CD14-positive monocyte (primary cell): ENCODE measurements at regions not wholly inside any gene's neighbourhood (a gene's known extent, or its start where the extent isn't known, plus 50 kb on each side); places are given as distances from the start of the nearest gene placed in this dataset.
"Not testable (repeated sequence)": the region's sequence is repeated elsewhere in the genome, so short reads cannot be mapped to it uniquely, and the experiment has no call there.

Experiments used
- DNase-seq, 3 donors: peaks; one replicate each; pipeline ENCODE4 v3.0.0-alpha.2; 2011 to 2022
- H2AFZ ChIP-seq: 2 replicates; pipeline ENCODE4 v1.6.0; 2012; ENCODE audit warnings: mild to moderate bottlenecking, low read depth, low read length, inconsistent platforms; ENCODE audit not compliant: insufficient read depth, poor library complexity, severe bottlenecking
- H3K27ac ChIP-seq, 2 donors: 1 replicate in 1 of 2; 2 replicates in 1 of 2; pipeline ENCODE4 v1.5.1; 2012 to 2013; ENCODE audit warnings: low read length in 2 of 2, control low read depth in 1 of 2, inconsistent platforms in 1 of 2, low read depth in 1 of 2, mild to moderate bottlenecking in 1 of 2
- H3K27me3 ChIP-seq, 2 donors: one replicate each; pipeline versions ENCODE4 v1.6.0 to v1.6.1; 2011 to 2013; ENCODE audit warnings: low read length in 2 of 2; ENCODE audit not compliant: control insufficient read depth in 2 of 2, insufficient read depth in 2 of 2
- H3K36me3 ChIP-seq, 2 donors: replicated peaks in 1 of 2; 1 replicate in 1 of 2; 2 replicates in 1 of 2; pipeline versions ENCODE4 v1.5.1 to v1.6.1; 2012 to 2013; ENCODE audit warnings: low read length in 2 of 2, control low read depth in 1 of 2, inconsistent platforms in 1 of 2, mild to moderate bottlenecking in 1 of 2; ENCODE audit not compliant: insufficient read depth in 2 of 2, control insufficient read depth in 1 of 2
- H3K4me1 ChIP-seq, 2 donors: 1 replicate in 1 of 2; 2 replicates in 1 of 2; pipeline versions ENCODE4 v1.5.1 to v1.6.1; 2012 to 2013; ENCODE audit warnings: low read length in 2 of 2, control low read depth in 1 of 2, inconsistent platforms in 1 of 2, mild to moderate bottlenecking in 1 of 2, moderate library complexity in 1 of 2; ENCODE audit not compliant: insufficient read depth in 2 of 2, control insufficient read depth in 1 of 2
- H3K4me2 ChIP-seq: replicated peaks from 2 replicates; pipeline ENCODE3; 2012; ENCODE audit warnings: low read length, moderate library complexity, mild to moderate bottlenecking; ENCODE audit not compliant: poor library complexity, severe bottlenecking; ENCODE audit errors: extremely low read depth
- H3K4me3 ChIP-seq, 3 experiments: fragments of 200-600 bp in 1 of 3; sonication (generic) in 1 of 3; replicated peaks in 1 of 3; 1 replicate in 2 of 3; 2 replicates in 1 of 3; pipeline ENCODE4 v1.5.1; 2011 to 2013; ENCODE audit warnings: low read length in 3 of 3, mild to moderate bottlenecking in 3 of 3, control low read depth in 2 of 3, low read depth in 2 of 3, inconsistent platforms in 1 of 3, moderate library complexity in 1 of 3
- H3K79me2 ChIP-seq: 2 replicates; pipeline ENCODE4 v1.6.0; 2012; ENCODE audit warnings: mild to moderate bottlenecking, control low read depth, inconsistent platforms, low read length, moderate library complexity; ENCODE audit not compliant: insufficient read depth
- H3K9ac ChIP-seq: 2 replicates; pipeline ENCODE4 v1.6.0; 2017; ENCODE audit warnings: low read length, mild to moderate bottlenecking; ENCODE audit not compliant: insufficient read depth, poor library complexity, severe bottlenecking
- H3K9me3 ChIP-seq, 2 donors: replicated peaks in 1 of 2; 1 replicate in 1 of 2; 2 replicates in 1 of 2; pipeline versions ENCODE4 v1.5.1 to v1.6.1; 2012 to 2013; ENCODE audit warnings: low read length in 2 of 2, control low read depth in 1 of 2; ENCODE audit not compliant: control insufficient read depth in 1 of 2, insufficient read depth in 1 of 2
- H4K20me1 ChIP-seq: 2 replicates; pipeline ENCODE4 v1.6.0; 2012; ENCODE audit warnings: mild to moderate bottlenecking, low read length, control low read depth, moderate library complexity; ENCODE audit not compliant: insufficient read depth
- H3K27ac Mint-ChIP-seq, 7 donors: one replicate each; pipeline ENCODE4 v1.8.0; 2020; ENCODE audit warnings: mild to moderate bottlenecking in 7 of 7, mixed read lengths in 7 of 7, moderate library complexity in 6 of 7, inconsistent platforms in 2 of 7
- H3K27me3 Mint-ChIP-seq, 3 donors: one replicate each; pipeline ENCODE4 v1.8.0; 2021 to 2022; ENCODE audit warnings: low read depth in 3 of 3, mild to moderate bottlenecking in 3 of 3, mixed read lengths in 3 of 3, moderate library complexity in 3 of 3, inconsistent platforms in 1 of 3
- H3K36me3 Mint-ChIP-seq, 2 donors: one replicate each; pipeline ENCODE4 v1.8.0; 2020; ENCODE audit warnings: mixed read lengths in 2 of 2, inconsistent platforms in 1 of 2, mild to moderate bottlenecking in 1 of 2
- H3K4me1 Mint-ChIP-seq: one replicate; pipeline ENCODE4 v1.8.0; 2020; ENCODE audit warnings: mild to moderate bottlenecking, mixed read lengths
- H3K4me3 Mint-ChIP-seq, 2 donors: one replicate each; pipeline ENCODE4 v1.8.0; 2020; ENCODE audit warnings: mild to moderate bottlenecking in 2 of 2, mixed read lengths in 2 of 2, moderate library complexity in 1 of 2
- H3K9me3 Mint-ChIP-seq, 7 donors: one replicate each; pipeline ENCODE4 v1.8.0; 2020 to 2022; ENCODE audit warnings: mixed read lengths in 7 of 7, mild to moderate bottlenecking in 6 of 7, moderate library complexity in 6 of 7, inconsistent platforms in 2 of 7
- CTCF ChIP-seq: fragments of 200-600 bp; IDR thresholded peaks from one replicate; pipeline ENCODE4 v1.8.0; 2022; ENCODE audit warnings: antibody characterized with exemption, mild to moderate bottlenecking
- WGBS: methylation state at CpG from one replicate; pipeline ENCODE4 v1.1.5; 2013; ENCODE audit warnings: missing lambda C conversion rate; ENCODE audit not compliant: insufficient coverage; 5-methylcytosine and 5-hydroxymethylcytosine counted together
- intact Hi-C, 2 donors: fragments of 100-400 bp; cut with micrococcal nuclease; formaldehyde crosslinking; loops; one replicate each; pipeline versions ENCODE4 v1.15.0 to v1.15.1; 2023

GRCh38 chr1:229924639-229925038 is 142.4 kb upstream of the GALNT2 start:
- Histone ChIP-seq H3K27me3 (peaks cover 0 to 5% of the 10 kb centered on the region in 2 donors), H3K4me1 (no peaks in the 10 kb centered on the region), H3K4me3 (no peak overlapping the region), H3K4me2 (no peak overlapping the region), H3K36me3 (no peaks in the 10 kb centered on the region), H4K20me1 (no peaks in the 10 kb centered on the region), H3K79me2 (no peaks in the 10 kb centered on the region), H3K9ac (no peak overlapping the region), H3K27ac (no peak overlapping the region), H2AFZ (no peak overlapping the region), H3K9me3 (no peaks in the 10 kb centered on the region)
- Mint-ChIP-seq H3K9me3 (peaks cover 0 to 2% (median 0%) of the 10 kb centered on the region in 7 donors), H3K36me3 (no peaks in the 10 kb centered on the region), H3K27me3 (peaks cover 2 to 5% (median 3%) of the 10 kb centered on the region in 3 donors), H3K4me1 (peaks cover 10% of the 10 kb centered on the region), H3K4me3 (no peak overlapping the region), H3K27ac (no peak overlapping the region)
- TF ChIP-seq CTCF, result no peak
- DNase-seq, result no peak
- intact Hi-C loops, result no loop called here
- 67% methylated on average over 4 of the region's 10 CpGs for whole genome bisulfite sequencing

GRCh38 chr1:229928767-229929166 is 138.3 kb upstream of the GALNT2 start:
- H3K27ac Mint-ChIP-seq, result no peak overlapping the region
- Histone ChIP-seq H3K79me2 (no peaks in the 10 kb centered on the region), H3K27me3 (peaks cover under 1 to 5% of the 10 kb centered on the region in 2 donors), H3K4me2 (no peak overlapping the region), H3K4me1 (no peaks in the 10 kb centered on the region), H2AFZ (no peak overlapping the region), H3K4me3 (no peak overlapping the region), H3K36me3 (no peaks in the 10 kb centered on the region), H3K27ac (no peak overlapping the region), H3K9me3 (no peaks in the 10 kb centered on the region), H4K20me1 (no peaks in the 10 kb centered on the region), H3K9ac (no peak overlapping the region)
- H3K27me3 Mint-ChIP-seq, result peaks cover 3 to 17% (median 6%) of the 10 kb centered on the region in 3 donors
- TF ChIP-seq CTCF, result no peak
- no peaks in the 10 kb centered on the region for H3K4me1 Mint-ChIP-seq
- no peak overlapping the region for H3K4me3 Mint-ChIP-seq
- WGBS, result 98% methylated on average over 6 of the region's 7 CpGs
- intact Hi-C loops, result no loop called here
- H3K36me3 Mint-ChIP-seq, result no peaks in the 10 kb centered on the region
- H3K9me3 Mint-ChIP-seq, result peaks cover 0 to 7% (median 0%) of the 10 kb centered on the region in 7 donors
- DNase-seq, result no peak

GRCh38 chr1:229931751-229932150 is 135.3 kb upstream of the GALNT2 start:
- H3K9me3 ChIP-seq, H4K20me1 ChIP-seq, H3K27ac Mint-ChIP-seq, H3K4me3 Mint-ChIP-seq, H3K27me3 ChIP-seq, H3K9me3 Mint-ChIP-seq, H3K4me2 ChIP-seq, H3K36me3 ChIP-seq, H3K36me3 Mint-ChIP-seq, H3K4me1 Mint-ChIP-seq, H2AFZ ChIP-seq, H3K27ac ChIP-seq, H3K4me1 ChIP-seq, H3K79me2 ChIP-seq, intact Hi-C loops, DNase-seq, H3K9ac ChIP-seq, H3K4me3 ChIP-seq: not testable (repeated sequence)
- 96% methylated on average over 14 of the region's 21 CpGs for WGBS
- peaks cover 0 to 15% (median 8%) of the 10 kb centered on the region in 3 donors for H3K27me3 Mint-ChIP-seq
